Mesendoderm (in vitro differentiated cells): ENCODE measurements at regions not wholly inside any gene's neighbourhood (a gene's known extent, or its start where the extent isn't known, plus 50 kb on each side); places are given as distances from the start of the nearest gene placed in this dataset.

Experiments used
- DNase-seq: peaks from one replicate; pipeline ENCODE4 v3.0.0; 2013
- H2AK5ac ChIP-seq: 2 replicates; pipeline ENCODE4 v1.6.1; 2013; ENCODE audit warnings: low read length, inconsistent platforms
- H2BK120ac ChIP-seq: 2 replicates; pipeline ENCODE4 v1.6.1; 2013; ENCODE audit warnings: low read depth, mild to moderate bottlenecking, low read length, moderate library complexity, mixed read lengths
- H2BK15ac ChIP-seq: replicated peaks from 2 replicates; pipeline ENCODE4 v1.6.1; 2013; ENCODE audit warnings: low read depth, mild to moderate bottlenecking, moderate library complexity
- H2BK5ac ChIP-seq: 2 replicates; pipeline ENCODE4 v1.6.1; 2013; ENCODE audit warnings: low read length, inconsistent platforms
- H3K18ac ChIP-seq: 2 replicates; pipeline ENCODE4 v1.6.1; 2013; ENCODE audit warnings: mild to moderate bottlenecking, low read length, mixed read lengths
- H3K23ac ChIP-seq: one replicate; pipeline ENCODE4 v1.6.1; 2013; ENCODE audit warnings: low read length
- H3K27ac ChIP-seq: 2 replicates; pipeline ENCODE4 v1.5.1; 2013; ENCODE audit warnings: low read depth, mild to moderate bottlenecking, inconsistent platforms, low read length, moderate library complexity
- H3K27me3 ChIP-seq: 2 replicates; pipeline ENCODE4 v1.6.1; 2013; ENCODE audit warnings: low read length, control low read depth, mild to moderate bottlenecking, inconsistent platforms; ENCODE audit not compliant: insufficient read depth, poor library complexity
- H3K36me3 ChIP-seq: 2 replicates; pipeline ENCODE4 v1.6.1; 2013; ENCODE audit warnings: low read length, inconsistent platforms; ENCODE audit not compliant: control insufficient read depth, insufficient read depth
- H3K4ac ChIP-seq: one replicate; pipeline ENCODE4 v1.6.1; 2013; ENCODE audit warnings: low read depth, mild to moderate bottlenecking, low read length, moderate library complexity
- H3K4me1 ChIP-seq: 2 replicates; pipeline ENCODE4 v1.6.1; 2013; ENCODE audit warnings: low read depth, low read length, inconsistent platforms; ENCODE audit not compliant: control insufficient read depth
- H3K4me2 ChIP-seq: 2 replicates; pipeline ENCODE4 v1.6.1; 2013; ENCODE audit warnings: low read length
- H3K4me3 ChIP-seq: 2 replicates; pipeline ENCODE4 v1.5.1; 2013; ENCODE audit warnings: mild to moderate bottlenecking, low read length
- H3K56ac ChIP-seq: one replicate; pipeline ENCODE4 v1.6.1; 2013; ENCODE audit warnings: low read length
- H3K79me1 ChIP-seq: 2 replicates; pipeline ENCODE4 v1.6.1; 2013; ENCODE audit warnings: low read length, inconsistent platforms
- H3K79me2 ChIP-seq: 2 replicates; pipeline ENCODE4 v1.6.1; 2013; ENCODE audit warnings: mild to moderate bottlenecking, low read length; ENCODE audit not compliant: control insufficient read depth, insufficient read depth
- H3K9ac ChIP-seq: 2 replicates; pipeline ENCODE4 v1.6.1; 2013; ENCODE audit warnings: low read length, inconsistent platforms
- H4K5ac ChIP-seq: one replicate; pipeline ENCODE4 v1.6.1; 2013; ENCODE audit warnings: low read length
- H4K8ac ChIP-seq: one replicate; pipeline ENCODE4 v1.6.1; 2013; ENCODE audit warnings: low read depth, mild to moderate bottlenecking, control low read depth, low read length, moderate library complexity
- WGBS: extraction: QIAGEN DNeasy Blood & Tissue Kit; methylation state at CpG from one replicate; pipeline ENCODE4 v1.1.7; 2013; ENCODE audit warnings: low lambda C conversion rate, missing lambda C conversion rate; ENCODE audit not compliant: insufficient coverage; ENCODE audit errors: extremely low coverage; 5-methylcytosine and 5-hydroxymethylcytosine counted together

DNA sequence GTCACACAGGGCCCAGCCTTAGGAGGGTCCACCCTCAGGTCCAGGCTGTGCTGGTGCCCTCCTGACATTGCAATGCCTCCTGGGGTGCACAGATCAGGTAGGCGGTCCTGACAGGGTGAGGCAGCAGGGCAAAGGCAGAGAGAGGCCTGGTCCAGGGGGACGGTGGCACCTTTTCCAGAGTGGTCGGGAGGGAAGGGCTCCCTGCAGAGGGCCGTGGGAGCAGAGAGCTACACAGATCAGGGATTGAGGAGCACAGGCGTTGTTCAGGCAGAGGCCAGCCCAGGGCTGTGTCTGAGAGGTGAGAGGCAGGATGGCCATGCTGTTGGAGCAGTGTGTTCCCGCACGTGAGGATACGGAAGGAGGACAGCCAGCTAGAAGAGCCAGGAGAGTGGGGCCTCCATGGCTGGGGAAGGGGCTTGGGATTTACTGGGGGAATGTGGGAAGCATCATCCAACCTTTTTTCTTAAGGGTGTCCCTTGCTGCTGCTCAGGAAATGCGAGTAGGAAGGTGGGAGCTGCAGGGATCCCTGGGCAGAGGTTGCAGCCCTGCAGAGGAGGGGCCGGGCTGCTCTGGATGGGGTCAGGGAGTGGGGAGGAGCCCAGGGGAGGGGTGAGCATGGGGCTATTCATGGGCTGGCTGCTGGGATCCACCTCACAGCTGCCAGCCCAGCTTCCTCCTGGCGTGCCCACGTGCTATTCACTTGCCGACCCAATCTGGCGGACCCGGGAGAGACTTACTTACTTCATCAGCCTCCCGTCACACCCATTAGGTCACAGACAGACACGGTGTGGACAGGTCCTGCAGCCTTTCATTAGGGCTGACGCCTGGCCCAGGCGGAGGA is 1516.4 kb downstream of the TBC1D22A start:
- Histone ChIP-seq H2BK120ac (no peak overlapping the region), H3K4me1 (no peaks in the 10 kb centered on the region), H3K18ac (no peak overlapping the region), H2AK5ac (no peak overlapping the region), H2BK15ac (no peak overlapping the region), H3K36me3 (no peaks in the 10 kb centered on the region), H2BK5ac (no peak overlapping the region), H3K56ac (peak overlapping the region; percentile 11), H3K79me1 (no peaks in the 10 kb centered on the region), H4K5ac (no peak overlapping the region), H3K4me2 (no peak overlapping the region), H3K23ac (no peak overlapping the region), H3K9ac (no peak overlapping the region), H3K4me3 (no peak overlapping the region), H3K4ac (no peak overlapping the region), H3K79me2 (no peaks in the 10 kb centered on the region), H4K8ac (no peak overlapping the region), H3K27ac (no peak overlapping the region), H3K27me3 (no peaks in the 10 kb centered on the region)
- DNase-seq: no peak
- WGBS: no CpG with 5 or more reads among the region's 19 CpGs

DNA sequence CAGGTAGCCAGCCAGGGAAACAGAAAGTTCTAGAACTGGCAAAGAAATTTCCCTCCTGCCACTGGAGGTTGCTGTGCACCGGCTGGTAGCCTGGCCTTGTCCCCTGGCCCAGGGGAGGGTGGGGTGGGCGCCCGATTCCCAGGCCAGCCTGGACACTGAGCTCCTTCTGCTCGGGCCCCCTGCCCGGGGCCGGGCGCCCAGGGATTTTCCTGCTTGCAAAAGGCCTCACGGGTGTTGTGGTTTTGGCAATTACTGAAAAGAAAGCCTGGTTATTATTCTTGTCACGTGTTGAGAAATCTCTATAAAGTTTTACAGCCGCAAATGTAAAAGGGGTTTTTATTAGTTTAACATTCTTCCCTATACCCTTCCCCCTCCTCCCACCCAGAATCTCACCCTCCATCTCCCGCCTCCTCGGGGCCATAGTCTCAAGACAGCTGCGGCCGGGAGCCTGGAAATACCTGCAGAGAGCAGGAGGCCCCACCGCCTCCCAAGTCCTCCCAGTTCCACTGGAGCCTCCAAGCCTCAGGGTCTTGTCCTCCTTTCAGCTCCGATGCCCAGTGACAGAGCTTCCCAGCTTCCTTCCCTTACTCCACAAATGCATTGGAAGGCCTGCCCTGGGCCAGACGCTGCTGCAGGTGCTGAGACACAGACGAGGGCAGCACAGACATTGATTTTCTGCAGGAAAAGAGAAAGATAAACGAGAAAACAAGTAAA is 1515.6 kb downstream of the TBC1D22A start:
- Histone ChIP-seq H2BK15ac (no peak overlapping the region), H3K4me3 (no peak overlapping the region), H3K79me2 (no peaks in the 10 kb centered on the region), H3K56ac (no peak overlapping the region), H3K79me1 (no peaks in the 10 kb centered on the region), H3K27ac (no peak overlapping the region), H3K27me3 (no peaks in the 10 kb centered on the region), H4K5ac (no peak overlapping the region), H3K4me2 (no peak overlapping the region), H3K23ac (no peak overlapping the region), H2BK5ac (no peak overlapping the region), H3K4me1 (no peaks in the 10 kb centered on the region), H4K8ac (no peak overlapping the region), H3K9ac (no peak overlapping the region), H3K4ac (peak overlapping the region; percentile 27), H2BK120ac (no peak overlapping the region), H3K36me3 (no peaks in the 10 kb centered on the region), H3K18ac (no peak overlapping the region), H2AK5ac (no peak overlapping the region)
- no peak for DNase-seq
- WGBS: no CpG with 5 or more reads among the region's 19 CpGs

DNA sequence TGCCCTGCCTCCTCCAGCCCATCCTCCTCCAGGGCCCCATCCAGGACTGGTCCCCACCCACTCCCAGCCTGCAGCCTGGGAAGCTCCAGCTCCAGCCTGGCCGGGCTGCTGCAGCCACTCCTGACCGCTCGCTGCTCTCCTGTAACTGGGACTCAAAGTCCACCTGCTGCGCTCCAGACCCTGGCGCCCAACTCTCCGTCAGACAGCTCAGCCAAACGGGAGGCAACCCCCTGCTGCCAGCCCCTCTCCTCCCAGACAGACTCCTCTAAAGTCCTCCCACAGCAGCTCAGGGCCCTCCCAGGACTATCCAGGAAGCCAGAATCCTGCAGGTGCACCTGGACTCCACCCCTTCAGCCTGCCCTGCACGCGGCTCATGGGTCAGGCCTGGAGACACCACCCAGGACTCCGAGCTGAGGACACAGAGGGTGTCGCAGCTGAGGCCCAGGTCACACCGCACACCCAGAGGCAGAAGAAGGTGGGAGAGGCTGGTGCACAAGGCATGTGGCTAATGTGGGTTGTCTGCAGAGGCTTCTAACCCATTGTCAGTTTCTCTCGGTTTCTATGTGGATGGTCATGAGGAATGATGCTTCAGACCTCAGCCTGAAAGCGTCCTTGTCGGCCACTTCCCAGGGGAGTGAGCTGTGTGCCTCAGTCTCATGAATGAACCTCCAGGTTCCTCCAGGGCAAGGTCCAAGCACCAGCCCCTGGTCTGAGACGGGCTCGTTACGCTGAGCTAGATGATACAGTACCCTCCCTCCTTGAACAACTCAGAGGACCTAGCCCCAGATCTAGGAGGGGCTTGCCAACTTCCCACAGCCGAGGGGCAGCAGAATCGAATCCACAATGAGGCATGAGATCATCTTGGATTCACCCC is 1514.8 kb downstream of the TBC1D22A start:
- H3K4me2 ChIP-seq: no peak overlapping the region
- no peak overlapping the region for H2BK15ac ChIP-seq
- H3K56ac ChIP-seq: no peak overlapping the region
- no peak overlapping the region for H3K27ac ChIP-seq
- no peaks in the 10 kb centered on the region for H3K27me3 ChIP-seq
- no peaks in the 10 kb centered on the region for H3K79me1 ChIP-seq
- no peaks in the 10 kb centered on the region for H3K36me3 ChIP-seq
- no CpG with 5 or more reads among the region's 20 CpGs for WGBS
- no peak overlapping the region for H4K8ac ChIP-seq
- no peak overlapping the region for H2BK5ac ChIP-seq
- H3K79me2 ChIP-seq: no peaks in the 10 kb centered on the region
- H3K4me3 ChIP-seq: no peak overlapping the region
- no peaks in the 10 kb centered on the region for H3K4me1 ChIP-seq
- no peak overlapping the region for H3K9ac ChIP-seq
- no peak overlapping the region for H2BK120ac ChIP-seq
- no peak overlapping the region for H2AK5ac ChIP-seq
- H3K4ac ChIP-seq: no peak overlapping the region
- H3K18ac ChIP-seq: no peak overlapping the region
- H3K23ac ChIP-seq: no peak overlapping the region
- no peak for DNase-seq
- H4K5ac ChIP-seq: no peak overlapping the region

GRCh38 chr22:48275412-48275811 is 1513.0 kb downstream of the TBC1D22A start:
- H3K56ac ChIP-seq: no peak overlapping the region
- no peaks in the 10 kb centered on the region for H3K79me2 ChIP-seq
- no peak overlapping the region for H3K23ac ChIP-seq
- no peak overlapping the region for H2BK15ac ChIP-seq
- H3K79me1 ChIP-seq: no peaks in the 10 kb centered on the region
- no peak overlapping the region for H4K8ac ChIP-seq
- no peak overlapping the region for H3K4me3 ChIP-seq
- H2BK120ac ChIP-seq: no peak overlapping the region
- H3K27ac ChIP-seq: no peak overlapping the region
- no peak overlapping the region for H2AK5ac ChIP-seq
- no peak overlapping the region for H3K9ac ChIP-seq
- H3K4ac ChIP-seq: no peak overlapping the region
- no peak for DNase-seq
- H3K27me3 ChIP-seq: no peaks in the 10 kb centered on the region
- no peaks in the 10 kb centered on the region for H3K36me3 ChIP-seq
- no CpG with 5 or more reads among the region's 10 CpGs for WGBS
- no peak overlapping the region for H3K4me2 ChIP-seq
- no peak overlapping the region for H2BK5ac ChIP-seq
- no peak overlapping the region for H3K18ac ChIP-seq
- H3K4me1 ChIP-seq: no peaks in the 10 kb centered on the region
- no peak overlapping the region for H4K5ac ChIP-seq

DNA sequence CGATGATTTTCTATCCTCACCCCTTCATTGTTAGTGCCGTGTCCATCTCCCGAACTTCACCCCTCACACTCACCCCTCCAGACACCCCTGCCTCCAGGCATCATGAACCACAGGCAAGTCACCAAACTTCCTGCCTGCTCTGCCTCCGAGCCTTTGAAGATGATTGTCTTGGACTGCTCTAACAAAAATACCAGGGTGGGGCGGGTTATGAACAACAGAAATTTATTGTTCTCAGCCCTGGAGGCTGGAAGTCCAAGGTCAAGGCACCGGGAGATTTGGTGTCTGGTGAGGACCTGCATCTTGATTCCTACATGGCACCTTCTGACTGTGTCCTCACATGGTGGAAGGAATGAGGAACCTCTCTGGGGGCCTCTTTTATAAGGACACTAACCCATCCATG is 1508.3 kb downstream of the TBC1D22A start:
- no peak overlapping the region for H3K9ac ChIP-seq
- H3K79me2 ChIP-seq: no peaks in the 10 kb centered on the region
- no peak overlapping the region for H2BK15ac ChIP-seq
- no peak for DNase-seq
- H3K4me3 ChIP-seq: no peak overlapping the region
- no peak overlapping the region for H2AK5ac ChIP-seq
- no peaks in the 10 kb centered on the region for H3K27me3 ChIP-seq
- H2BK120ac ChIP-seq: no peak overlapping the region
- H3K23ac ChIP-seq: no peak overlapping the region
- WGBS: no CpG with 5 or more reads among the region's 6 CpGs
- no peaks in the 10 kb centered on the region for H3K4me1 ChIP-seq
- no peak overlapping the region for H3K56ac ChIP-seq
- no peak overlapping the region for H4K8ac ChIP-seq
- H3K4me2 ChIP-seq: no peak overlapping the region
- no peaks in the 10 kb centered on the region for H3K79me1 ChIP-seq
- H4K5ac ChIP-seq: no peak overlapping the region
- H3K4ac ChIP-seq: no peak overlapping the region
- H3K36me3 ChIP-seq: no peaks in the 10 kb centered on the region
- no peak overlapping the region for H3K27ac ChIP-seq
- H3K18ac ChIP-seq: no peak overlapping the region
- H2BK5ac ChIP-seq: no peak overlapping the region
